Kasumi-1 (cell line): ENCODE measurements at regions not wholly inside any gene's neighbourhood (a gene's known extent, or its start where the extent isn't known, plus 50 kb on each side); places are given as distances from the start of the nearest gene placed in this dataset.
"Not testable (repeated sequence)": the region's sequence is repeated elsewhere in the genome, so short reads cannot be mapped to it uniquely, and the experiment has no call there.

Experiments
- DNase-seq, 2 experiments: peaks; one replicate each; lab custom pipeline; 2025; lab: John Stamatoyannopoulos, UW

GRCh38 chr6:168369786-168370185 lies 50.2 kb upstream of the DACT2 start:
- DNase-seq, result no peak

- peak; percentile 19 to 31 for DNase-seq
Measured at GRCh38 chr6:168370310-168370991, 50.9 kb upstream of the DACT2 start.

- no peak for DNase-seq
Measured at GRCh38 chr6:168371185-168371584, 51.6 kb upstream of the DACT2 start.

DNA sequence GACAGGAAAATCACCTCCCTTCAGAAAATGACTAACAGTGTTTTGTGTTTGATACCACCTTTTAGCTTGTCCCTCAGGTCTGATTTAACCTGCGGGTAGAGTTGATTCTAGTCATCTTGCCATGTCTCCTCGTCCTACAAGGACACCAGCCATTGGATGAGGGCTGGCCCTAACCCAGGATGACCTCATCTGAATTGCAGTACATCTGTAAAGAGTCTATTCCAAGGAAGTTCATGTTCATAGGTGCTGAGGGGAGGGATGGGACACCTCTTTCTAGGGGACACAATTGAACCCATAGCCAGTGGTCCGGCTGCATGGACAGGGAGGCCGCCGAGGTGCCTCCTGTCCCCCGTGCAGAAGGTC lies 52.0 kb upstream of the DACT2 start:
- DNase-seq, result no peak

- DNase-seq, result no peak
Measured at GRCh38 chr6:168371981-168372711, 52.6 kb upstream of the DACT2 start.

GRCh38 chr6:168372889-168373288 lies 53.3 kb upstream of the DACT2 start:
- no peak for DNase-seq

DNA sequence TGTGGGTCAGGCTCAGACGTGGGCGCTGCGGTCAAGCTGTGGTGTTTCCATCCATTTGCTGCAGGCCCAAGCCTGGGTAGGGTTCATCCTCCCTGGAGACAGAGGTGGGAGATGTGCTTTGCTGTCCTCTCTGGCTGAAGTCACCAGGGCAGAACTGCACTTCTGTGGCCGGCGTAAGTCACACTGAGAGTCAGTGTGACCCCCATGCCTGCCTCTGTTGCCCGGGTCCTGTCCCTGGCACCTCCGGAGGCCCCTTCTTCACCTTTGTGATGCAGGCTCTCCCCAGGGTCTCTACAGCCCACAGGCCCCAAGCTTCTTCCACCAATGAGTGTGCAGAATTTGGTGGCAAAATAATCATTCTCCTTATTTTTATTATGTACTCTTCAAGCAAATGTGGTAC lies 53.8 kb upstream of the DACT2 start:
- no peak for DNase-seq

DNA sequence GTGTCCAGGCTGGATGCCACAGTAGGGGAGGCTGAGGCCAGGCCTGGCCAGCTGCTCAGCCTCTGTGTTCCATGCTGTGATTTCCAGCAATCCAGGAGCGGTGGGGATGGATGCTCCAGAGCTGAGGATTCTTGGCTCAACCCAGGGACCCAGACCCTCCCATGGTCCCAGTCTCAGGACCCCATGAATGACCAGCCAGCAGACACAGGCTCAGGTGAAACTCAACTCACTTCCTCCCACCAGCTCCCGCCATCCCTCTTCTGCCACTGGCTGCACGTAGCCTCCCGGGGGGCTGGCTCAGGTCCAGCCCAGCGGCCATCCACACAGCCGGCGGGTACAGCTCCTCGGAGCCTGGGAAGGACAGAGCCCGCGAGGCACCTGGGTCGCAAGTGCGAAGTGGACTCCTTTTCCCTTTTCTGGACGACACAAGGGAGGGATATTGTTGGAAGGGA lies 54.5 kb upstream of the DACT2 start:
- no peak for DNase-seq

DNA sequence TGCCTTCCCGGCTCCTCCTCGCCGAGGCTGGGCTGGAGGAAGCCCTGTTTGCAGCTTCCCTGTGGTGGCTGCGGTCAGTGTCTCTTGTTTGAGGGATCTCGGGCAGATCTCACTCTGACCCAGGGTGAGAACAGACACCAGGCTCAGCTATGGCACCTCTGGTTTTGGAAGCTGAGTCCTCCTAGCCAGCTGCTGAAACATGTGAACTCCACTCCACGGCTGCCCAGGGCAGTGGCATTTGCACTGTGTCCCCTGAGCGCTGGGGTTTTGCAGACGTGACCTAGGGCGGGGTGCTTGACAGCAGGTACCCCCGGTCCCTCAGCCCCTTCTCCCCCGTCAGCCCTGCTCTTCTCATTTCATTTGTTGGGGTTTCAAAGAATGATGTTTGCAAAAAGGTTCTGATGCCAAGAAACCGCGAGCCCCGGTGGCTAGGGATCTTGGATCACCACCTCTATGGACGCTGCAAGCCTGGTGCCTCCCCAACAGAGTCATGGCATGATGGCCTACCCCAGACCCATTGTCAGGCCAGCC lies 55.0 kb upstream of the DACT2 start:
- no peak for DNase-seq

DNA sequence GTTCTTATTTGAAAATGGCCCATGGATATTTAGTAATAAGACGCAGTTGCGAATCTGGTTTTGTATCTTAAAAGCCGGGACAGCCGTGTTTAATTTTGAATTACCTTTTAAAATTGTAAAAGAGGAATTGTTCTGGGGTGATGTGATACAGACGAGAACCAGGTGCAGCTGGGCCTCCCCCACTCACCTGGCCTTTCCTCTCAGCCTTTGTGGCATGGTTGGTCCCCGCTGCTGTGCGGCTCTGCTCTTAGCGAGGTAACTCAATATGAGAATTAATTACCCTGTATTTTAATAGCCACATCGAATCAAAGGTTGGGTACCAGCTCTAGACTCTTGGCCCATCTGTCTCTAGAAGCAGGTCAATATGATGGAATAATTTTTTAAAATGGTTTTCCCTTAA lies 56.5 kb upstream of the DACT2 start:
- DNase-seq, result no peak

DNA sequence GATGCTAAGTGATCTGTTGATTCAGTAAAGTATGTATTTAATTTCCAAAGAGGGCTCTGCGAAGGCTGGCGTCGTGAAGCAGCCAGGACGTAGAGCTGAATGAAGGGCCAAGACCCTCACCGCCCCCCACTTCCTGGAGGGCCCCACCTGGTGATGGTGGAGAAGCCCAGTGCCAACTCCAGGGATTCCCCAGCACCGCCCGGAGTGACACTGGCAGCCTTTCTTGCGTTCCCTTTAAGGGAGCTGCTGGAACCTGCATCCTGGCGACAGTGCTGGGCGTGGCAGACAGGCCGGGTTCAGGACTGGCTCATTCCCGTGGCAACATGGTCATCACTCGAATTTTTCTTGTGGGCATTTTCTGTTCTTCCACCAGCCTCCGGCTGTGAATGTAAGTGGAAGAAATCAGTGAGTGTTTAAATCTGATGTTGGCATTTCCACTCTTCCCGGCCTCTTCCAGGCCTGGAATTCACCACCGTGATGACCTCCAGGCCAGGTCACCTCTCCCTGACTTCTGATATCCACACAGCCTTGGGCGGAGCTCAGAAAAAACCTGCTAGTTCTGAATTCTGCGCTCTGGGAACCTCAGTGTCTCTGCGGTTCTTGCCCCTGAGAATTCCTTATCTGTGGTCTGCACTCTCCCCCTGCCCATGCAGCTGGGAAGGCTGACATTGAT lies 57.4 kb upstream of the DACT2 start:
- no peak for DNase-seq

DNA sequence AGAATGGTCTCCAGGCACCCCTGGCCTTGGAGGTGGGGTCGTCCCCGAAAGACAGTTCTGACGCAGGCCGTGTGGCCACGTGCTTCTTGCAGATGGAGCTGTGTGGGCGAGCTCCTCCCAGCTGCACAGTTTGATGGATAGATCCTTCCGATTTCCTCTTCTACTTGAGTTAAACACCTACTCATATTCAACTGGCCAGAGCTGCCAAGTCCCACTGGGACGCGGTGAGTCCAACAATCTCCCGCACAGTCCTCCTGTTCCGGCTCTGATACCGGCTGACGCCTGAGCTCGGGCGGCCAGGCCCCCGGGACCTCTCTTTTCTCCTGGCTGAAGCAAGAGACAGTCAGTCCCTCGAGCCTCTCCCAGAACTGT lies 57.9 kb upstream of the DACT2 start:
- DNase-seq, result no peak

DNA sequence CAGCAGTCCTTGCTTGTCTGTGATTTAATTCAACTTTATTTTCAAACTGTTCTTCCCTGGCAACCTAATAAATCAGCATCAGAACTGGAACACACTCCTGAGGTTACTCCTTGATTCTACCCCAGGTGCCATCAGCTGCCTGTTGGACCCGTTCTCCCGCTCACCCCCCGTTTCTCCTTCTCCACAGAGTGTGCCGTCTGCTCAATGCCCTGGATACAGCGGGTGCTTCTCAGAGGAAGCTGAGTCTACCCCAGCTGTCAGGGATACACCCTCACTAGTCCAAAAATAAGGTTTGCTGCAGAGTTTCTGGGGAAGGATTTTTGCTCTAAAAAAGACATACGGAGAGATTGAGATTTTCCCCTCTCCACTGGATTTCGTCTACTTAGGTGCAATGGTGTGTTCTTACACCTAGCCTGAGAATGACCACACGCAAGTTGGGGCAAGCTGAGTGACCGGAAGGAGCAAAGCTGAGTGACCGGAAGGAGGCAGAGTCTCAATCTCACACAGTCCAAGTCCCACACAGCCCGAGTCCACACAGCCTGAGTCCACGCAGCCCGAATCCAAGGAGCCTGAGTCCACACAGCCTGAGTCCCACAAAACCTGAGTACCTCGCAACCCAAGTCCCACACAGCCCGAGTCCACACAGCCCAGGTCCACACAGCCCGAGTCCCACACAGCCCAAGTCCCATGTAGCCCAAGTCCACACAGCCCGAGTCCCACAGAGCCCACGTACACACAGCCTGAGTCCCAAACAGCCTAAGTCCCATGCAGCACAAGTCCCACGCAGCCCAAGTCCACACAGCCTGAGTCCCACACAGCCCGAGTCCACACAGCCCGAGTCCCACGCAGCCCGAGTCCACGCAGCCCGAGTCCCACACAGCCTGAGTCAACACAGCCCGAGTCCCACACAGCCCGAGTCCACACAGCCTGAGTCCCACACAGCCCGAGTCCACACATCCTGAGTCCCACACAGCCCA lies 58.6 kb upstream of the DACT2 start:
- no peak for DNase-seq

- not testable (repeated sequence) for DNase-seq
Measured at GRCh38 chr6:168379579-168379978, 60.0 kb upstream of the DACT2 start.

DNA sequence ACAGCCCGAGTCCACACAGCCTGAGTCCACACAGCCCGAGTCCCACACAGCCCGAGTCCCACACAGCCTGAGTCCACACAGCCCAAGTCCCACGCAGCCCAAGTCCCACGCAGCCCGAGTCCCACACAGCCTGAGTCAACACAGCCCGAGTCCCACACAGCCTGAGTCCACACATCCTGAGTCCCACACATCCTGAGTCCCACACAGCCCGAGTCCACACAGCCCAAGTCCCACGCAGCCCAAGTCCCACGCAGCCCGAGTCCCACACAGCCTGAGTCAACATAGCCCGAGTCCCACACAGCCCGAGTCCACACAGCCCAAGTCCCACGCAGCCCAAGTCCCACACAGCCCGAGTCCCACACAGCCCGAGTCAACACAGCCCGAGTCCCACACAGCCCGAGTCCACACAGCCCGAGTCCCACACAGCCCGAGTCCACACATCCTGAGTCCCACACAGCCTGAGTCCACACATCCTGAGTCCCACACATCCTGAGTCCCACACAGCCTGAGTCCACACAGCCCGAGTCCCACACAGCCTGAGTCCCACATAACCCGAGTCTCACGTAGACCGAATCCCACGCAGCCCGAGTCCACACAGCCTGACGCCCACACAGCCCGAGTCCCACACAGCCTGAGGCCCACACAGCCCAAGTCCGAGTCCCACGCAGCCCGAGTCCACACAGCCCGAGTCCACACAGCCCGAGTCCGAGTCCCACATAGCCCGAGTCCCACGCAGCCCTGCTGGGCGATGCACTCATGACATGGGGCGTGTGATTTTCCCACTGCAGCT lies 60.6 kb upstream of the SMOC2 start:
- DNase-seq, result not testable (repeated sequence)

- no peak for DNase-seq
Measured at GRCh38 chr6:168380956-168381605, 59.9 kb upstream of the SMOC2 start.

DNA sequence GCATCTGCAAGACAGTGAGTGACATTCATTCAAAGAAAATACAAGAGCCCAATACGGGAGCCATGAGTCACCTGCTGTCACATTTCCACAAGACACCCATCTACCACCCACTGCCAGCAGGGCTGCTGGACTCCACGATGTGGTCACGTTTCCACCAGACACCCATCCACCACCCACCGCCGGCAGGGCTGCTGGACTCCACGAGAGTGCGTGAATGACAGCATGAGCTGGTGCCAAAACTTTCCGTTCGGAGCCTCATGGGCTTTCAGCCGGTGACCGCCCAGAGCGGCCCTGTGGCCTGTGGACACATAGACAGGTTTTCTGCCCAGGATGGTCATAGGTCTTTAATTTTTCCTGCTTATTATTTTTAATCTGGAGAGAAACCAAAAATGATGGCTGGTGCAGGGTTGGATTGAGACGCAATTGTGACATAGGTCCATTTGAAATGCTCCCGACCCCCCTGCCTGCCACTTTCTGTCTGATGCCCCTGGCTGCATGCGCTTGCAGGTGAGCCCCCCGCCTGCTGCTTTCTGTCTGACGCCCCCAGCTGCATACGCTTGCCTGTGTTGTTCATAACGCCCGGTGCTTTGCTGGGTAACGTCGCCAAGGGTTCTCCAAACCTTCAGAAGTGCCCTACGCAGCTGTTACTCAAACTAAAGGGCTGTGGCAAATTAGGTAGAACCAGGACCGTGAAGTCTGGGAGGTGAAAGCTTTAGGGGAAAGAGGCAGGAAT lies 59.1 kb upstream of the SMOC2 start:
- DNase-seq, result no peak

DNA sequence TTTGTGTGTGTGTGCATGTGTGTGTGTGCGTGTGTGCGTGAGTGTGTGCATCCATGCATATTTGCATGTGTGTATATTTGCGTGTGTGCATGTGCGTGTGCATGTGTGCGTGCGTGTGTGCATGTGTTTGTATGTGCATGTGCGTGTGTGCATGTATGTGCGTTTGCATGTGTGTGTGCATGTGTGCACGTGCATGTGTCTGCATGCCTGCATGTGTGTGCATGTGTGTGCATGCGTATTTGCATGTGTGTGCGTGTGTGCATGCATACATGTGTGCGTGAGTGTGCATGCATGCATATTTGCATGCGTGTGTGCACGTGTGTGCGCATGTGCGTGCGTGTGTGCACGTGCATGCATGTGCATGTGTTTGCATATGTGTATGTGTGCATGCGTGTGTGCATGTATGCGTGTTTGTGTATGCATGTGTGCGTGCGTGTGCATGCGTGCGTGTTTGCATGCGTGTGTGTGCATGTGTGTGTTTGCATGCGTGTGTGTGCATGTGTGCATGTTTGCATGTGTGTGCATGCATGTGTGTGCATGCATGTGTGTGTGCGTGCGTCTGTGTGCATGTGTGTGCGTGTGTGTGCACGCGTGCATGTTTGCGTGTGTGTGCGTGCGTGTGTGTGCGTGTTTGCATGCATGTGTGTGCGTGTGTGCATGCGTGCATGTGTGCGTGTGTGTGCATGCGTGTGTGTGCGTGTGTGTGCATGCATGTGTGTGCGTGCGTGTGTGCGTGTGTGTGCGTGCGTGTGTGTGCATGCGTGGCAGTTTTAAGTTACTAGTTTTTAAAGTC lies 57.7 kb upstream of the SMOC2 start:
- DNase-seq, result no peak
